Right lobe of liver (tissue), 4 donors: ENCODE measurements at regions not wholly inside any gene's neighbourhood (a gene's known extent, or its start where the extent isn't known, plus 50 kb on each side); places are given as distances from the start of the nearest gene placed in this dataset.
"Not testable (repeated sequence)": the region's sequence is repeated elsewhere in the genome, so short reads cannot be mapped to it uniquely, and the experiment has no call there.

Experiments
- POLR2A ChIP-seq: fragments of 450-650 bp; IDR thresholded peaks from one replicate; pipeline ENCODE4 v1.6.1; 2017; ENCODE audit warnings: antibody characterized with exemption, mild to moderate bottlenecking
- TF ChIP-seq, protein P1 (sequence below), 4 donors: fragments of 200-600 bp in 3 of 4; fragments of 450-650 bp in 1 of 4; IDR thresholded peaks; one replicate each; pipeline versions ENCODE4 v1.5.1 to v1.8.0; 2016 to 2022; ENCODE audit warnings: antibody characterized with exemption in 4 of 4, mild to moderate bottlenecking in 2 of 4
- donor health status: DM: no; HTN: no; CAD: no.
- donor health status: DM: no; HTN: no; CAD: no.
- donor health status: DM: no; HTN: yes; CAD: no.

- not testable (repeated sequence) for TF ChIP-seq POLR2A
- TF ChIP-seq, protein P1, sequence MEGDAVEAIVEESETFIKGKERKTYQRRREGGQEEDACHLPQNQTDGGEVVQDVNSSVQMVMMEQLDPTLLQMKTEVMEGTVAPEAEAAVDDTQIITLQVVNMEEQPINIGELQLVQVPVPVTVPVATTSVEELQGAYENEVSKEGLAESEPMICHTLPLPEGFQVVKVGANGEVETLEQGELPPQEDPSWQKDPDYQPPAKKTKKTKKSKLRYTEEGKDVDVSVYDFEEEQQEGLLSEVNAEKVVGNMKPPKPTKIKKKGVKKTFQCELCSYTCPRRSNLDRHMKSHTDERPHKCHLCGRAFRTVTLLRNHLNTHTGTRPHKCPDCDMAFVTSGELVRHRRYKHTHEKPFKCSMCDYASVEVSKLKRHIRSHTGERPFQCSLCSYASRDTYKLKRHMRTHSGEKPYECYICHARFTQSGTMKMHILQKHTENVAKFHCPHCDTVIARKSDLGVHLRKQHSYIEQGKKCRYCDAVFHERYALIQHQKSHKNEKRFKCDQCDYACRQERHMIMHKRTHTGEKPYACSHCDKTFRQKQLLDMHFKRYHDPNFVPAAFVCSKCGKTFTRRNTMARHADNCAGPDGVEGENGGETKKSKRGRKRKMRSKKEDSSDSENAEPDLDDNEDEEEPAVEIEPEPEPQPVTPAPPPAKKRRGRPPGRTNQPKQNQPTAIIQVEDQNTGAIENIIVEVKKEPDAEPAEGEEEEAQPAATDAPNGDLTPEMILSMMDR (IDR thresholded peaks at IDR 0.05), result not testable (repeated sequence)
Observed at GRCh38 chr4:148598418-148599207, 156.4 kb upstream of the NR3C2 start.
